Left kidney (tissue), 1 donor: ENCODE measurements at regions not wholly inside any gene's neighbourhood (a gene's known extent, or its start where the extent isn't known, plus 50 kb on each side); places are given as distances from the start of the nearest gene placed in this dataset.
A peak's percentile ranks its signal among the peaks of the same experiment; 100 is the strongest.

Experiments used
- DNase-seq: peaks from one replicate; pipeline ENCODE4 v3.0.0-alpha.2; 2013

- DNase-seq: no peak
Measured at GRCh38 chr9:131809941-131810344, 70.1 kb upstream of the RAPGEF1 start.

- DNase-seq: no peak
Measured at GRCh38 chr9:131808291-131808690, 68.4 kb upstream of the RAPGEF1 start.

GRCh38 chr9:131807144-131807983, 67.5 kb upstream of the RAPGEF1 start:
- no peak for DNase-seq

GRCh38 chr9:131805803-131806202, 65.9 kb upstream of the RAPGEF1 start:
- DNase-seq: no peak

- no peak for DNase-seq
Measured at GRCh38 chr9:131804826-131805225, 65.0 kb upstream of the RAPGEF1 start.

GRCh38 chr9:131803758-131804411, 64.0 kb upstream of the RAPGEF1 start:
- no peak for DNase-seq

- DNase-seq: no peak
Measured at GRCh38 chr9:131801810-131802209, 61.9 kb upstream of the RAPGEF1 start.

- no peak for DNase-seq
Measured at GRCh38 chr9:131800843-131801242, 61.0 kb upstream of the RAPGEF1 start.

GRCh38 chr9:131800366-131800765, 60.5 kb upstream of the RAPGEF1 start:
- DNase-seq: no peak

GRCh38 chr9:131799177-131799823, 59.4 kb upstream of the RAPGEF1 start:
- DNase-seq: peak; percentile 64

GRCh38 chr9:131798246-131798645, 58.4 kb upstream of the RAPGEF1 start:
- DNase-seq: no peak

- DNase-seq: no peak
Measured at GRCh38 chr9:131794393-131794792, 54.5 kb upstream of the RAPGEF1 start.

GRCh38 chr9:131791542-131792254, 51.8 kb upstream of the RAPGEF1 start:
- DNase-seq: no peak
